ENCODE measurements at regions not wholly inside any gene's neighbourhood (a gene's known extent, or its start where the extent isn't known, plus 50 kb on each side); places are given as distances from the start of the nearest gene placed in this dataset.

DNA sequence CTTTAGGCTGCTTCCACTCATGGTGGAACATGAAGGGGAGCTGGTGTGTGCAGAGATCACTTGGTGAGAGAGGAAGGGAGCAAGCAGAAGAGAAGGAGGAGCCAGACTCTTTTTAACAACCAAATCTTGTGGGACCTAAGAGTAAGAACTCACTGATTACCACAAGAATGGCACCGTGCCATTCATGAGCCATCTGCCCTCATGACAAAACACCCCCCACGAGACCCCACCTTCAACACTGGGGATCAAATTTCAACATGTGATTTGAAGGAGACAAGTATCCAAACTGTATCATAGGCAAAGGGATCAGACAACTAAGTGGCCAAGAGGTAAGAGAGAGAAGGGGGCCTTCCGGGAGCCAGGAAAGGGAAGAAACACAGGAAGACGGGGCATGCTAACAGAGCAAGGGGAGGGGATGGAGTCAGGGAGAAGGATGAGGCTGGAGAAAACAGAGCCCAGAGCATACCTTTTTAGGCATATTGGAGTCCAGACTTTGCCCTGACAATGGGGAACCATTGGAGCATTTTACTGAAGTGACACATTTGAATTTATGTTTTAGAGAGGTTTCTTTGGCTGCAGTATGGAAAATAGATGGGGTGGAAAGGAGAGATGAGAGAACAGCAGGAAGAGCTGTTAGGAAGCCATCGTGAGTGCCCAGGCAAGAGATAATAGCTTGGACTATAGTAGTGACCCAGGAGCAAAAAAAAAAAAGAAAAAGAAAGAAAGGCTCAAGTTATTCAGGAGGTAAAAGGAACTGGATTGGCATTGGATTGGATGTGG, 204.4 kb upstream of the NUDT4 start:
- no peak for ATAC-seq
- Mint-ChIP-seq H3K9me3 (no peaks in the 10 kb centered on the region), H3K36me3 (ENCODE audit: low read depth) (no peaks in the 10 kb centered on the region), H3K27me3 (no peaks in the 10 kb centered on the region), H3K4me1 (ENCODE audit: low read depth) (no peaks in the 10 kb centered on the region), H3K27ac (no peak overlapping the region), H3K4me3 (no peak overlapping the region)
- TF ChIP-seq, protein P1, sequence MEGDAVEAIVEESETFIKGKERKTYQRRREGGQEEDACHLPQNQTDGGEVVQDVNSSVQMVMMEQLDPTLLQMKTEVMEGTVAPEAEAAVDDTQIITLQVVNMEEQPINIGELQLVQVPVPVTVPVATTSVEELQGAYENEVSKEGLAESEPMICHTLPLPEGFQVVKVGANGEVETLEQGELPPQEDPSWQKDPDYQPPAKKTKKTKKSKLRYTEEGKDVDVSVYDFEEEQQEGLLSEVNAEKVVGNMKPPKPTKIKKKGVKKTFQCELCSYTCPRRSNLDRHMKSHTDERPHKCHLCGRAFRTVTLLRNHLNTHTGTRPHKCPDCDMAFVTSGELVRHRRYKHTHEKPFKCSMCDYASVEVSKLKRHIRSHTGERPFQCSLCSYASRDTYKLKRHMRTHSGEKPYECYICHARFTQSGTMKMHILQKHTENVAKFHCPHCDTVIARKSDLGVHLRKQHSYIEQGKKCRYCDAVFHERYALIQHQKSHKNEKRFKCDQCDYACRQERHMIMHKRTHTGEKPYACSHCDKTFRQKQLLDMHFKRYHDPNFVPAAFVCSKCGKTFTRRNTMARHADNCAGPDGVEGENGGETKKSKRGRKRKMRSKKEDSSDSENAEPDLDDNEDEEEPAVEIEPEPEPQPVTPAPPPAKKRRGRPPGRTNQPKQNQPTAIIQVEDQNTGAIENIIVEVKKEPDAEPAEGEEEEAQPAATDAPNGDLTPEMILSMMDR (IDR thresholded peaks at IDR 0.05) = no peak
- DNase-seq = no peak
- ChIA-PET CTCF (no interaction called here), POLR2A (no interaction called here)
- intact Hi-C loops (cut with micrococcal nuclease) = no loop called here

DNA sequence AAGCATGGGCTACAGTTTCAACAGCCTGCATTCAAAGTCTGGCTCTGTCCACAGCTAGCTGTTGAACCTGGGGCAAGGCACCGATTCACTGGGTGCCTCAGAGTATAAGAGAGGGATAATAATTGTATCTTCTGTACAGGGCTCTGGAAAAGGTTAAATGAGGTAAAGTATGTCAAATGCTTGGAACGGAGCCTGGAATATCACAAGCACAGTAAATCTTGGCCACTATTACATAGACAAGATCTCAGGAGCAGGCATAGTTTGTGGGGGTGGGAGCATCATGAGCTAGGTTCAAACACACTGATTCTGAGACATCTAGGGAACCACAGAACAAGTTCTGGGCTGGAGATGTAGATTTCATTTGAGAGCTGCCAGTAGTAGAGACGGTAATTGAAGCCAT, 203.7 kb upstream of the NUDT4 start:
- H3K27me3 Mint-ChIP-seq = no peaks in the 10 kb centered on the region
- ATAC-seq = no peak
- POLR2A ChIA-PET = no interaction called here
- no peak for DNase-seq
- no peaks in the 10 kb centered on the region for H3K36me3 Mint-ChIP-seq (ENCODE audit: low read depth)
- H3K4me1 Mint-ChIP-seq (ENCODE audit: low read depth) = no peaks in the 10 kb centered on the region
- TF ChIP-seq, protein P1 (IDR thresholded peaks at IDR 0.05) = no peak
- CTCF ChIA-PET = no interaction called here
- intact Hi-C loops (cut with micrococcal nuclease) = no loop called here
- H3K4me3 Mint-ChIP-seq = no peak overlapping the region
- H3K9me3 Mint-ChIP-seq = no peaks in the 10 kb centered on the region
- H3K27ac Mint-ChIP-seq = no peak overlapping the region

DNA sequence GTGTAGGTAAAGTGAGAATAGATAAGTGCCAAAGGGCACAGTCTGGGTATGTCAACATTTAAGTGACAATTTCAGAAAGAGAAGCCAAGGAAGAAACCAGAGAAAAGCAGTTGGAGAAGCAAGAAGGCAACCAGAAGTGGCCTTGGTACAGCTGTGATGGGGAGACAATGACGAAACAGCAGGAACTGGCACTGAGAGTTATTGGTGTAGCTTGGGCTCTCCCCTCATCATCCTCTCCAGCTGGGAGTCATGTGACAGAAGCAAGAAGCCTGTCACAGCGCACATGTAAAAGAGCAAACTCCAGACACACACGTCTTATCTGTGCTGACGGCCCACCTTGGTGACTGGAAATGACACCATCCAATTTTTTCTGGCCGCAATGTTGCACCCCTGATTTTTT, 203.3 kb upstream of the NUDT4 start:
- ATAC-seq = no peak
- no peak for DNase-seq
- H3K9me3 Mint-ChIP-seq = no peaks in the 10 kb centered on the region
- TF ChIP-seq, protein P1 (IDR thresholded peaks at IDR 0.05) = no peak
- CTCF ChIA-PET = no interaction called here
- no peaks in the 10 kb centered on the region for H3K36me3 Mint-ChIP-seq (ENCODE audit: low read depth)
- intact Hi-C loops (cut with micrococcal nuclease) = no loop called here
- H3K27ac Mint-ChIP-seq = no peak overlapping the region
- no peak overlapping the region for H3K4me3 Mint-ChIP-seq
- POLR2A ChIA-PET = no interaction called here
- no peaks in the 10 kb centered on the region for H3K4me1 Mint-ChIP-seq (ENCODE audit: low read depth)
- H3K27me3 Mint-ChIP-seq = no peaks in the 10 kb centered on the region

DNA sequence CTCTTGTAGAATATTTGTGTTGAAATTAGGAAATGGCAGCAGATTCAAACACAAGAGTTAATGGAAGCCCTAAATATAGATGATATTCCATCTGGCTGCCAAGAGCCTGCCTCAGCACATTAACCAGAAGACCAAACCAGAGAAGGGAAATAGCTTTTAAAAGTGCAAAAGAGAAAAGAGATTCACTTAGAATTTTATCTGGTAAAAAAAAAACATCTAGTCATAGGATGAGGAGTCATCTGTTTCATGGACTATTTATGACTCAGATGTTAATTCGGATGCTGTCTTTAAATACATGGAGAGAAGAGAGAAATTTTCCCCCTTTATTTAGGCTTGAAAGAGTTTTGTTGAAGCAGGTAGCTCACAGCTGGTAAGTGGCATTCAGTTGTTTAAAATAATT, 201.6 kb upstream of the NUDT4 start:
- no peaks in the 10 kb centered on the region for H3K36me3 Mint-ChIP-seq (ENCODE audit: low read depth)
- TF ChIP-seq, protein P1 (IDR thresholded peaks at IDR 0.05) = no peak
- ChIA-PET POLR2A (no interaction called here), CTCF (interaction anchor here (0.6 kb wide), 1 partner anchor 89 kb away, joined by 3 read pairs; no protein-coding TSS in a partner anchor)
- no peak overlapping the region for H3K27ac Mint-ChIP-seq
- no peak for ATAC-seq
- no peaks in the 10 kb centered on the region for H3K4me1 Mint-ChIP-seq (ENCODE audit: low read depth)
- intact Hi-C loops (cut with micrococcal nuclease) = no loop called here
- H3K4me3 Mint-ChIP-seq = no peak overlapping the region
- no peaks in the 10 kb centered on the region for H3K27me3 Mint-ChIP-seq
- no peak for DNase-seq
- H3K9me3 Mint-ChIP-seq = no peaks in the 10 kb centered on the region

DNA sequence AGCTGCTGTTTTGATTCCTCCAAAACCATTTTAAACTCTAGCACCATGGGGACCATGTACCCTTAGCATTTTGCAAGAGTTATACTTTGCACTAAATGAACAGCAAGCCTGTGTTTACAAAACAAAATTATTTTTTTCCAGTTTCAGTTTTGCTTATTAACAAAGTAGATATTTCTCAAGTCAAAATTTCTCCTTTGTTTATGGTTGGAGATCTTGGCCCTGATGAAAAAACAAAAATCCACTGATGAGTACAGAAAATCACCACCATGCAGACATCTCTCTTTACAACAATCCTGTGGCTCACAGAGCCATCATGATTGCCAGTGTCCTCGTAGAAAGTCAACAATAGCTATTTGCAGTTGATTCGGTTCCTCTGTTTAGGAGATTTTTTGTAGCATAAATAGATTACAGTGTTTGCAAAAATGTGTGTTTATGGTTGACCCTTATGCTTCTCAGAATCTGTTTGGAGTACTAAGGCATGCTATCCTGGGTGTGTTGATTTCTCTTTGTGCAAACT, 201.1 kb upstream of the NUDT4 start:
- Mint-ChIP-seq H3K27ac (no peak overlapping the region), H3K27me3 (no peaks in the 10 kb centered on the region), H3K9me3 (no peaks in the 10 kb centered on the region), H3K4me1 (ENCODE audit: low read depth) (no peaks in the 10 kb centered on the region), H3K4me3 (no peak overlapping the region), H3K36me3 (ENCODE audit: low read depth) (no peaks in the 10 kb centered on the region)
- ChIA-PET CTCF (interaction anchor here (0.6 kb wide), 1 partner anchor 89 kb away, joined by 3 read pairs; no protein-coding TSS in a partner anchor), POLR2A (no interaction called here)
- intact Hi-C loops (cut with micrococcal nuclease) = no loop called here
- DNase-seq (no peak), ATAC-seq (no peak)
- TF ChIP-seq, protein P1 (IDR thresholded peaks at IDR 0.05) = no peak
